ENCODE measurements at regions not wholly inside any gene's neighbourhood (a gene's known extent, or its start where the extent isn't known, plus 50 kb on each side); places are given as distances from the start of the nearest gene placed in this dataset.

- Histone ChIP-seq H3K79me2 (no peaks in the 10 kb centered on the region), H3K4me1 (ENCODE audit: insufficient read depth) (no peaks in the 10 kb centered on the region), H3K4me3 (no peak overlapping the region), H3K27ac (no peak overlapping the region), H3K4me2 (no peak overlapping the region), H3K9me2 (replicated peaks; ENCODE audit: insufficient read depth) (no peaks in the 10 kb centered on the region), H4K20me1 (ENCODE audit: insufficient read depth, poor library complexity, severe bottlenecking) (no peaks in the 10 kb centered on the region), H3K36me3 (replicated peaks; ENCODE audit: insufficient read depth, low read depth) (no peaks in the 10 kb centered on the region), H2AFZ (no peak overlapping the region), H3K9me3 (ENCODE audit: low read depth) (no peaks in the 10 kb centered on the region), H3K27me3 (no peaks in the 10 kb centered on the region)
- DNase-seq (ENCODE audit: low spot score): no peak
- TF ChIP-seq EZH2phosphoT487 (IDR thresholded peaks at IDR 0.05; ENCODE audit: low read depth, severe bottlenecking, unreplicated experiment): no peak
- TF ChIP-seq, protein P1, sequence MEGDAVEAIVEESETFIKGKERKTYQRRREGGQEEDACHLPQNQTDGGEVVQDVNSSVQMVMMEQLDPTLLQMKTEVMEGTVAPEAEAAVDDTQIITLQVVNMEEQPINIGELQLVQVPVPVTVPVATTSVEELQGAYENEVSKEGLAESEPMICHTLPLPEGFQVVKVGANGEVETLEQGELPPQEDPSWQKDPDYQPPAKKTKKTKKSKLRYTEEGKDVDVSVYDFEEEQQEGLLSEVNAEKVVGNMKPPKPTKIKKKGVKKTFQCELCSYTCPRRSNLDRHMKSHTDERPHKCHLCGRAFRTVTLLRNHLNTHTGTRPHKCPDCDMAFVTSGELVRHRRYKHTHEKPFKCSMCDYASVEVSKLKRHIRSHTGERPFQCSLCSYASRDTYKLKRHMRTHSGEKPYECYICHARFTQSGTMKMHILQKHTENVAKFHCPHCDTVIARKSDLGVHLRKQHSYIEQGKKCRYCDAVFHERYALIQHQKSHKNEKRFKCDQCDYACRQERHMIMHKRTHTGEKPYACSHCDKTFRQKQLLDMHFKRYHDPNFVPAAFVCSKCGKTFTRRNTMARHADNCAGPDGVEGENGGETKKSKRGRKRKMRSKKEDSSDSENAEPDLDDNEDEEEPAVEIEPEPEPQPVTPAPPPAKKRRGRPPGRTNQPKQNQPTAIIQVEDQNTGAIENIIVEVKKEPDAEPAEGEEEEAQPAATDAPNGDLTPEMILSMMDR (IDR thresholded peaks at IDR 0.05; ENCODE audit: poor library complexity): no peak
- TF ChIP-seq EZH2 (IDR thresholded peaks at IDR 0.05; ENCODE audit: borderline replicate concordance): no peak
- WGBS (ENCODE audit: low lambda C conversion rate, missing lambda C conversion rate): 58% methylated on average over 1 of the region's 1 CpG
These were observed 56.0 kb upstream of the HMHB1 start for GRCh38 chr5:143755966-143756365.

GRCh38 chr5:143752165-143752850 lies 59.7 kb upstream of the HMHB1 start:
- WGBS (ENCODE audit: low lambda C conversion rate, missing lambda C conversion rate): 95% methylated on average over 9 of the region's 9 CpGs
- H3K4me3 ChIP-seq: no peak overlapping the region
- H3K27me3 ChIP-seq: no peaks in the 10 kb centered on the region
- H2AFZ ChIP-seq: no peak overlapping the region
- H3K4me2 ChIP-seq: no peak overlapping the region
- no peaks in the 10 kb centered on the region for H3K4me1 ChIP-seq (ENCODE audit: insufficient read depth)
- no peaks in the 10 kb centered on the region for H3K36me3 ChIP-seq (replicated peaks; ENCODE audit: insufficient read depth, low read depth)
- no peaks in the 10 kb centered on the region for H3K79me2 ChIP-seq
- TF ChIP-seq, protein P1 (IDR thresholded peaks at IDR 0.05; ENCODE audit: poor library complexity): no peak
- TF ChIP-seq EZH2phosphoT487 (IDR thresholded peaks at IDR 0.05; ENCODE audit: low read depth, severe bottlenecking, unreplicated experiment) (no peak), EZH2 (IDR thresholded peaks at IDR 0.05; ENCODE audit: borderline replicate concordance) (no peak)
- H4K20me1 ChIP-seq (ENCODE audit: insufficient read depth, poor library complexity, severe bottlenecking): no peaks in the 10 kb centered on the region
- no peak for DNase-seq (ENCODE audit: low spot score)
- no peaks in the 10 kb centered on the region for H3K9me3 ChIP-seq (ENCODE audit: low read depth)
- H3K27ac ChIP-seq: no peak overlapping the region
- H3K9me2 ChIP-seq (replicated peaks; ENCODE audit: insufficient read depth): no peaks in the 10 kb centered on the region

DNA sequence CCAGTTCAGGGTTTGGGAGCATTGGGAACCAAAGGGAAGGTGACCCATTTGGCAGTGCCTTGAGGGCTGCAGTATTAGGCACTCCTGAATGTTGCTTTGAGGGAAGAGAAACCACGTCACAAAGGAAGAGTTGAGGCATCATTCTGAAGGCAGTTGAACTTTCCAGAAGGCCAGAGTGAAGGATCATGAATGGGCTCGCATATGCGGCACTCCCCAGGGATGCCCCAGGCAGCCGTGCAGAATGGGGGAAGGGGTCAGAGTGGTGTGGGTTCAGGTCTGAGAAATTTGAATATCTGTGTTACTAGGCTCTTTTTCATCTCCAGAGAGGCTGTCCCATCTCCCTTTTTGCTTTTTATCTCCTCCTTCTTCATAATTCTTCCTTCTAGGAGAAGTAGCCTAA lies 60.6 kb upstream of the HMHB1 start:
- no peaks in the 10 kb centered on the region for H4K20me1 ChIP-seq (ENCODE audit: insufficient read depth, poor library complexity, severe bottlenecking)
- no peak for TF ChIP-seq EZH2phosphoT487 (IDR thresholded peaks at IDR 0.05; ENCODE audit: low read depth, severe bottlenecking, unreplicated experiment)
- TF ChIP-seq, protein P1 (IDR thresholded peaks at IDR 0.05; ENCODE audit: poor library complexity): no peak
- no peak for TF ChIP-seq EZH2 (IDR thresholded peaks at IDR 0.05; ENCODE audit: borderline replicate concordance)
- 85% methylated on average over 4 of the region's 4 CpGs for WGBS (ENCODE audit: low lambda C conversion rate, missing lambda C conversion rate)
- H2AFZ ChIP-seq: no peak overlapping the region
- no peak overlapping the region for H3K4me3 ChIP-seq
- no peaks in the 10 kb centered on the region for H3K79me2 ChIP-seq
- H3K4me1 ChIP-seq (ENCODE audit: insufficient read depth): no peaks in the 10 kb centered on the region
- no peak for DNase-seq (ENCODE audit: low spot score)
- H3K36me3 ChIP-seq (replicated peaks; ENCODE audit: insufficient read depth, low read depth): no peaks in the 10 kb centered on the region
- H3K9me2 ChIP-seq (replicated peaks; ENCODE audit: insufficient read depth): no peaks in the 10 kb centered on the region
- H3K27me3 ChIP-seq: no peaks in the 10 kb centered on the region
- no peak overlapping the region for H3K4me2 ChIP-seq
- H3K27ac ChIP-seq: no peak overlapping the region
- H3K9me3 ChIP-seq (ENCODE audit: low read depth): no peaks in the 10 kb centered on the region

All from hepatocyte (in vitro differentiated cells).